ENCODE measurements at regions not wholly inside any gene's neighbourhood (a gene's known extent, or its start where the extent isn't known, plus 50 kb on each side); places are given as distances from the start of the nearest gene placed in this dataset.

DNA sequence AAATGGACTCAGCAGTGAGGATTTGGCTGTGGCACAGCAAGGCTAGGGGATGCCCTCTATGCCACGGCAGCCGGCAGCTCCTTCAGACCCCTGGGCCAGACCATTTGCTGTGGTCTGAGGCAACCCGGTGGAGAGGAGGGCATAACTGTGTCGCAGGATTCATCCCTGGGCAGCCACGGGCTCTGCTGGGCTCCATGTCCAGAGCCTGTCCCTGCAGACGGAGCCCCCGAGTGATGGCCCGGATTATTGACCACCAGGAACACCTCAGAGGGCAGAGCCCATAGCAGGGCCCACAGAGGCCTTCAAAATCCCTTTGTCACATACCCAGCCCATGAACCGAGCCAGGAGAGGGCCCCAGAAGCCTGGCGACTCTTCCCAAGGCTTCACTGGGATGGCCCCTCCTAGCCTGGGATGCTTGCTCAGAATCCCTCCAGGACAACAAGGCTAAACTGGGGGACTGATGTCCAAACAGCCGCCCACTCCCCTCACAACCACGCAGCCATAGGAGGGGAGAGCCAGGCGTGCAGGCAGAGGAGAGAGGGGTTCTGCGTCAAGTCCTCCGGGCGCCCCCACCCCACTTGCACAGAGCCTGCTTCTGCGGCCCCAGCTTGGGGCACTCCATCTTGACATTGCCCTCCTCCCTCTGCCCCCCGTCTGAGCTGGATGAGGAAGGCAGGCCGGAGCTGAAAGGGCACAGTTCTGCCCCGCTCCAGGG is 68.2 kb upstream of the AFDN start:
- TF ChIP-seq, protein P1, sequence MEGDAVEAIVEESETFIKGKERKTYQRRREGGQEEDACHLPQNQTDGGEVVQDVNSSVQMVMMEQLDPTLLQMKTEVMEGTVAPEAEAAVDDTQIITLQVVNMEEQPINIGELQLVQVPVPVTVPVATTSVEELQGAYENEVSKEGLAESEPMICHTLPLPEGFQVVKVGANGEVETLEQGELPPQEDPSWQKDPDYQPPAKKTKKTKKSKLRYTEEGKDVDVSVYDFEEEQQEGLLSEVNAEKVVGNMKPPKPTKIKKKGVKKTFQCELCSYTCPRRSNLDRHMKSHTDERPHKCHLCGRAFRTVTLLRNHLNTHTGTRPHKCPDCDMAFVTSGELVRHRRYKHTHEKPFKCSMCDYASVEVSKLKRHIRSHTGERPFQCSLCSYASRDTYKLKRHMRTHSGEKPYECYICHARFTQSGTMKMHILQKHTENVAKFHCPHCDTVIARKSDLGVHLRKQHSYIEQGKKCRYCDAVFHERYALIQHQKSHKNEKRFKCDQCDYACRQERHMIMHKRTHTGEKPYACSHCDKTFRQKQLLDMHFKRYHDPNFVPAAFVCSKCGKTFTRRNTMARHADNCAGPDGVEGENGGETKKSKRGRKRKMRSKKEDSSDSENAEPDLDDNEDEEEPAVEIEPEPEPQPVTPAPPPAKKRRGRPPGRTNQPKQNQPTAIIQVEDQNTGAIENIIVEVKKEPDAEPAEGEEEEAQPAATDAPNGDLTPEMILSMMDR (IDR thresholded peaks at IDR 0.05; ENCODE audit: insufficient read depth, low read depth, low read length), result no peak
- CTCF ChIA-PET, result no interaction called here
- no peaks in the 10 kb centered on the region for H3K36me3 ChIP-seq (ENCODE audit: control insufficient read depth, insufficient read depth, low read length)

DNA sequence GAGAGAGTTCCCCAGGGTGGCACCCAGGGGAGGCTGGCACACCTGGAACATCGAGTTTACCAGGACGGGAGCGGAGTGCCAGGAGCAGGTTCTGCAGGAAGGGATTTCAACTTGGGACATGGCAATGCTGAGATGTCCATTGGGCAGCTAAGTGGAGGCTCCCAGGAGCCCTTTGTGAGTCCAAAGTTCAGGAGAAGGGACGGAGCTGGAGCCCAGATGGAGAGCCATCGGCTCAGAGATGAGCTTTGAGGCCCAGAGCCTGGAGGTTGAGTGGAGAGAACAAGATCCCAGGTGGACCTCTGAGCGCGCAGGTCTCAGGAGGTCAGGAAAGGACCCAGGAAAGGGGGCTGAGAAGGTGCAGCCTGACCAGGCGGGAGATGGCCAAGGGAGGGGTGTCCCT is 67.5 kb upstream of the AFDN start:
- CTCF ChIA-PET, result no interaction called here

More for the DNA sequence above, 68.2 kb upstream of the AFDN start:
- POLR2A ChIA-PET, result no interaction called here
- Histone ChIP-seq H3K27me3 (ENCODE audit: control insufficient read depth, insufficient read depth, low read length) (no peaks in the 10 kb centered on the region), H3K4me3 (ENCODE audit: low read depth, low read length) (no peak overlapping the region)
- no peak for DNase-seq (ENCODE audit: low read depth)

DNA sequence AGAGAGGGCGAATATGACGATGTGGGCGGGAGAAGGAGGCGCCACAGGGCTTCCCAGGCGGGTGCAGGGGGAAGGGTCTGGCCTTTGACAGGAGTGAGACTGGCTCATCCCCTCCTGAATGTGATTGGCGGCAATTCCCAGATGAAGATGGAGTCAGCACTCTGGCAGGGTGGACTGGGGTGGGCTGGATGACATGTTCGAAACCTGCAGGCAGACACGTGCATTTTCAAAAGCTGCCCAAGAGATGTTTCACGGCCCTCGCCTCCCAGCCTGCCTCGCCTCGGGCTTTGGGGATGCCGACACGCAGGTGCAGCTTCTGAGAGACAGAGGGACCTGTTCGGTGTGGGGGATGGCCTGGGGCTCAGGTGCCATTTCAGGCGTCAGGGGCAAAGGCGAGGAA is 66.8 kb upstream of the AFDN start:
- no peaks in the 10 kb centered on the region for H3K36me3 ChIP-seq (ENCODE audit: control insufficient read depth, insufficient read depth, low read length)
- POLR2A ChIA-PET, result no interaction called here
- H3K4me3 ChIP-seq (ENCODE audit: low read depth, low read length), result no peak overlapping the region
- CTCF ChIA-PET, result no interaction called here
- TF ChIP-seq, protein P1 (IDR thresholded peaks at IDR 0.05; ENCODE audit: insufficient read depth, low read depth, low read length), result no peak
- no peaks in the 10 kb centered on the region for H3K27me3 ChIP-seq (ENCODE audit: control insufficient read depth, insufficient read depth, low read length)
- no peak for DNase-seq (ENCODE audit: low read depth)

More for the DNA sequence above, 67.5 kb upstream of the AFDN start:
- TF ChIP-seq, protein P1 (IDR thresholded peaks at IDR 0.05; ENCODE audit: insufficient read depth, low read depth, low read length), result no peak
- Histone ChIP-seq H3K4me3 (ENCODE audit: low read depth, low read length) (no peak overlapping the region), H3K27me3 (ENCODE audit: control insufficient read depth, insufficient read depth, low read length) (no peaks in the 10 kb centered on the region), H3K36me3 (ENCODE audit: control insufficient read depth, insufficient read depth, low read length) (no peaks in the 10 kb centered on the region)
- DNase-seq (ENCODE audit: low read depth), result no peak
- POLR2A ChIA-PET, result no interaction called here

DNA sequence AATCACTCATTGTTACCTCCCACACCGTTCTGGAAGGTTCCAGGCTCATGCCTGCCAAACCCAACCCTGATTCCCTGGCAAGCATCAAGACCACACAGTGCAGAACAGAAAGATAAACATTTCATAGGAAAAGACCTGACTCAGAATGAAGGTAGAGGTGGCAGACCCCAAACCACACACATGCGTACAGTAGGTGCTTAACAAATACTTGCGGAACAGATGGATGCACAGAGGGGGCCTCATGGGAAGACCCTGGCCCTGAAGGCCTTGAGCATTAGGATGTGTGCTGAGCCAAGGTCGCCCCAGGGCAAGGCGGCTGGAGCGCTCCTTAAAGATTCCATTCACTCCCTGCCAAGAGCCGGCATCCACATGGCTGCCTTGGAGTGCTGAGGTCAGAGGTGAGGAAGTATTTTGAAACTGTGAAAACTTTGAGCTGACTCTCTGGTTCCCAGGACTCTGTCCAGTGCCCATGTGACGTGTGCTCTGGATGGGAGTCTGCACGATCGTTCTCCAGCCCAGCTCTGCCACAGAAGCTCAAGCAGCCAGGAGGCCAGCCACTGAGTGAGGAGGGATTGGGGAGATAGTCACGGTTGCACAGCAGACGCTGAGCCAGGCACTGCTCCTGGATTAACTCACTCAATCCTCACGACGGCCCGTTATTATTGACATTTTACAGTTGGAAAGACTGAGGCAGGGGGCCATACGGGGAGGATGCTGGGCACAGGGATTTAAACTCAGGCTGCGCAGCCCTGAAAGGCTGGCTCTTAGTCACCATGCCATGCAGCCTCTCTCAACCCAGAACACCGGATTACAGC is 65.5 kb upstream of the AFDN start:
- CTCF ChIA-PET, result no interaction called here
- TF ChIP-seq, protein P1 (IDR thresholded peaks at IDR 0.05; ENCODE audit: insufficient read depth, low read depth, low read length), result no peak
- Histone ChIP-seq H3K27me3 (ENCODE audit: control insufficient read depth, insufficient read depth, low read length) (no peaks in the 10 kb centered on the region), H3K4me3 (ENCODE audit: low read depth, low read length) (no peak overlapping the region), H3K36me3 (ENCODE audit: control insufficient read depth, insufficient read depth, low read length) (no peaks in the 10 kb centered on the region)
- POLR2A ChIA-PET, result no interaction called here
- DNase-seq (ENCODE audit: low read depth), result no peak

DNA sequence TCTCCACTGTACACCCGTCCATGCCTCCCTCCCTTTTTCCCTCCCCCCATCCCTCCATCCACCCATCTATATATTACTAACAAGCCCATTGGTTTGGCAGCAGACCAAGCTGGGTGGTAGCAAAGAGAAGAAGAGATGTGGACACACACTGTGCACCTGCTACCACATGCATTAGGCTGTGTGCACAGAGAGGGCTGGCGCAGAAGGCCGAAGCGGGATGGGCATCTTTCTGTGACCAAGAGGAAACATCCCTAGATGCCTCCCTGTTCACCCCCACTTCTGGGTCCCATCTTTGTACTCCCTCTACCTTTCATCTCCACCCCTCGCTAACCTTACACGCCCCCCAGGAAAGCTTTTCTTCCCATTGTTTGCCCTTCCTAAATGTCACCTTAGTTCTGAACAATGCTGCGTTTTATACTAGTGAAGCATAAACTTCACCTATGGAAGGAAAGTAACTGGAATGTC is 64.9 kb upstream of the AFDN start:
- H3K4me3 ChIP-seq (ENCODE audit: low read depth, low read length), result no peak overlapping the region
- DNase-seq (ENCODE audit: low read depth), result no peak
- H3K27me3 ChIP-seq (ENCODE audit: control insufficient read depth, insufficient read depth, low read length), result no peaks in the 10 kb centered on the region
- TF ChIP-seq, protein P1 (IDR thresholded peaks at IDR 0.05; ENCODE audit: insufficient read depth, low read depth, low read length), result no peak
- CTCF ChIA-PET, result no interaction called here
- H3K36me3 ChIP-seq (ENCODE audit: control insufficient read depth, insufficient read depth, low read length), result no peaks in the 10 kb centered on the region
- POLR2A ChIA-PET, result no interaction called here

All from BJ (cell line).